ENCODE measurements at regions not wholly inside any gene's neighbourhood (a gene's known extent, or its start where the extent isn't known, plus 50 kb on each side); places are given as distances from the start of the nearest gene placed in this dataset.

GRCh38 chr5:103371046-103371607 lies 112.6 kb downstream of the MACIR start:
- TF ChIP-seq POLR2A (IDR thresholded peaks at IDR 0.05; ENCODE audit: low read depth, low read length) (no peak), POLR2AphosphoS5 (IDR thresholded peaks at IDR 0.05; ENCODE audit: low read depth, low read length) (no peak), TAF1 (IDR thresholded peaks at IDR 0.05; ENCODE audit: low read depth, low read length) (no peak), POU2F2 (IDR thresholded peaks at IDR 0.05; ENCODE audit: low read depth, low read length) (no peak), SPI1 (IDR thresholded peaks at IDR 0.05; ENCODE audit: low read depth, low read length) (no peak)
